Neural cell (in vitro differentiated cells): ENCODE measurements at regions not wholly inside any gene's neighbourhood (a gene's known extent, or its start where the extent isn't known, plus 50 kb on each side); places are given as distances from the start of the nearest gene placed in this dataset.

Experiments used
- EP300 ChIP-seq: fragments of 450-650 bp; conservative IDR thresholded peaks from 2 replicates; pipeline ENCODE4 v1.6.1; 2014; ENCODE audit warnings: antibody characterized with exemption, mild to moderate bottlenecking, moderate library complexity; ENCODE audit not compliant: poor library complexity, severe bottlenecking
- EZH2 ChIP-seq: fragments of 200-600, 300-800 bp; shearing (Covaris generic), sonication (generic); IDR thresholded peaks from 2 replicates; pipeline ENCODE4 v1.6.1; 2014; ENCODE audit warnings: antibody characterized with exemption, low read length, borderline replicate concordance, mild to moderate bottlenecking; ENCODE audit not compliant: insufficient read depth, poor library complexity, severe bottlenecking
- MXI1 ChIP-seq: fragments of 450-650 bp; conservative IDR thresholded peaks from 2 replicates; pipeline ENCODE4 v1.6.1; 2014; ENCODE audit warnings: antibody characterized with exemption, mild to moderate bottlenecking; ENCODE audit not compliant: poor library complexity, severe bottlenecking
- POLR2AphosphoS5 ChIP-seq: IDR thresholded peaks from 2 replicates; pipeline ENCODE4 v1.6.1; 2012
- SMC3 ChIP-seq: fragments of 450-650 bp; conservative IDR thresholded peaks from 2 replicates; pipeline ENCODE4 v1.6.1; 2014; ENCODE audit warnings: antibody characterized with exemption, mild to moderate bottlenecking, moderate library complexity; ENCODE audit not compliant: poor library complexity
- TAF1 ChIP-seq: IDR thresholded peaks from 2 replicates; pipeline ENCODE4 v1.6.1; 2012; ENCODE audit warnings: low read depth
- TF ChIP-seq, protein P1 (sequence below): fragments of 450-650 bp; IDR thresholded peaks from 2 replicates; pipeline ENCODE4 v1.5.1; 2014; ENCODE audit warnings: antibody characterized with exemption, mild to moderate bottlenecking, moderate library complexity; ENCODE audit not compliant: poor library complexity, severe bottlenecking
- TF ChIP-seq, protein P2 (sequence below): IDR thresholded peaks from 2 replicates; pipeline ENCODE4 v1.6.1; 2012; ENCODE audit warnings: borderline replicate concordance

DNA sequence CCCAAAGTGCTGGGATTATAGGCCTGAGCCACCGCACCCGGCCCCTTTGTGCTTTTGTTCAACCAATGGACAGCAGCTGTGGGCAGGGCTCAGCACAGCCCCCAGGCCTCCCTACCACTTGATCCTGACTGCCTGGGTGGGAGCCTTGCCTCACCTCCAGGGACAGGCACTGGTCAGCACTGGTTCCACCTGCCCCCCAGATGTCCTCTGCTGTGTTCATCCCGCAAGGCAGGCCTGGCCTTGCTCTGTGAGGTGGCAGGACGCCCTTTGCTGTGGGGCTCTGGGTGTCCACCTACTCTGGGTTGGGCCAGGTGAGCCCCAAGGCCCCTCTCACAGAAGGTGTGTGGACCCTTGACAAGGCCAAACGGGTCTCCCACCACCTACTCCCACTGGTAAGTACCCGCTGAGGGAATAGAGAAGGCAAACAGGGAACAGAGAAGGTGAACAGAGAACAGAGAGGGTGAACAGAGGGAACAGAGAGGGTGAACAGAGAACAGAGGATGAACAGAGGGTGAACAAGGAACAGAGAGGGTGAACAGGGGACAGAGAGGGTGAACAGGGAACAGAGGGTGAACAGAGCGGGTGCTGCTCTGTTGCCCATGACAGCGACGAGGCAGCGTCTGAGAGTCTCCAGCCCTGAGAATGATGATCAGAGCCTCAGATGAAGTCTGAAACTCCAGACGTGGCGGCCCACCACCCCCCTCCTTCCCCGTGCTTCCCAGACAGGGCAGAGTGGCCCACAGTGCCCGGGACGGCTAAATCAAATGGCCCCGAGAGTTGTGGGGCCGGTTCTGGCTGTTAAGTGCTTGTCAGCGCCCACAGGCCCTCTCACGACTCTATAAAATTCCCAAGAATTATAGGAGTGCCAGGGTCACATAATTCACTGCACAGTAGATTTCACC lies 55.0 kb upstream of the NKX1-1 start:
- TF ChIP-seq EP300: no peak
- TF ChIP-seq, protein P1, sequence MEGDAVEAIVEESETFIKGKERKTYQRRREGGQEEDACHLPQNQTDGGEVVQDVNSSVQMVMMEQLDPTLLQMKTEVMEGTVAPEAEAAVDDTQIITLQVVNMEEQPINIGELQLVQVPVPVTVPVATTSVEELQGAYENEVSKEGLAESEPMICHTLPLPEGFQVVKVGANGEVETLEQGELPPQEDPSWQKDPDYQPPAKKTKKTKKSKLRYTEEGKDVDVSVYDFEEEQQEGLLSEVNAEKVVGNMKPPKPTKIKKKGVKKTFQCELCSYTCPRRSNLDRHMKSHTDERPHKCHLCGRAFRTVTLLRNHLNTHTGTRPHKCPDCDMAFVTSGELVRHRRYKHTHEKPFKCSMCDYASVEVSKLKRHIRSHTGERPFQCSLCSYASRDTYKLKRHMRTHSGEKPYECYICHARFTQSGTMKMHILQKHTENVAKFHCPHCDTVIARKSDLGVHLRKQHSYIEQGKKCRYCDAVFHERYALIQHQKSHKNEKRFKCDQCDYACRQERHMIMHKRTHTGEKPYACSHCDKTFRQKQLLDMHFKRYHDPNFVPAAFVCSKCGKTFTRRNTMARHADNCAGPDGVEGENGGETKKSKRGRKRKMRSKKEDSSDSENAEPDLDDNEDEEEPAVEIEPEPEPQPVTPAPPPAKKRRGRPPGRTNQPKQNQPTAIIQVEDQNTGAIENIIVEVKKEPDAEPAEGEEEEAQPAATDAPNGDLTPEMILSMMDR: no peak
- TF ChIP-seq SMC3: no peak
- TF ChIP-seq TAF1: no peak
- no peak for TF ChIP-seq MXI1
- no peak for TF ChIP-seq POLR2AphosphoS5
- TF ChIP-seq EZH2: no peak
- TF ChIP-seq, protein P2, sequence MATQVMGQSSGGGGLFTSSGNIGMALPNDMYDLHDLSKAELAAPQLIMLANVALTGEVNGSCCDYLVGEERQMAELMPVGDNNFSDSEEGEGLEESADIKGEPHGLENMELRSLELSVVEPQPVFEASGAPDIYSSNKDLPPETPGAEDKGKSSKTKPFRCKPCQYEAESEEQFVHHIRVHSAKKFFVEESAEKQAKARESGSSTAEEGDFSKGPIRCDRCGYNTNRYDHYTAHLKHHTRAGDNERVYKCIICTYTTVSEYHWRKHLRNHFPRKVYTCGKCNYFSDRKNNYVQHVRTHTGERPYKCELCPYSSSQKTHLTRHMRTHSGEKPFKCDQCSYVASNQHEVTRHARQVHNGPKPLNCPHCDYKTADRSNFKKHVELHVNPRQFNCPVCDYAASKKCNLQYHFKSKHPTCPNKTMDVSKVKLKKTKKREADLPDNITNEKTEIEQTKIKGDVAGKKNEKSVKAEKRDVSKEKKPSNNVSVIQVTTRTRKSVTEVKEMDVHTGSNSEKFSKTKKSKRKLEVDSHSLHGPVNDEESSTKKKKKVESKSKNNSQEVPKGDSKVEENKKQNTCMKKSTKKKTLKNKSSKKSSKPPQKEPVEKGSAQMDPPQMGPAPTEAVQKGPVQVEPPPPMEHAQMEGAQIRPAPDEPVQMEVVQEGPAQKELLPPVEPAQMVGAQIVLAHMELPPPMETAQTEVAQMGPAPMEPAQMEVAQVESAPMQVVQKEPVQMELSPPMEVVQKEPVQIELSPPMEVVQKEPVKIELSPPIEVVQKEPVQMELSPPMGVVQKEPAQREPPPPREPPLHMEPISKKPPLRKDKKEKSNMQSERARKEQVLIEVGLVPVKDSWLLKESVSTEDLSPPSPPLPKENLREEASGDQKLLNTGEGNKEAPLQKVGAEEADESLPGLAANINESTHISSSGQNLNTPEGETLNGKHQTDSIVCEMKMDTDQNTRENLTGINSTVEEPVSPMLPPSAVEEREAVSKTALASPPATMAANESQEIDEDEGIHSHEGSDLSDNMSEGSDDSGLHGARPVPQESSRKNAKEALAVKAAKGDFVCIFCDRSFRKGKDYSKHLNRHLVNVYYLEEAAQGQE: no peak
